ENCODE measurements at regions not wholly inside any gene's neighbourhood (a gene's known extent, or its start where the extent isn't known, plus 50 kb on each side); places are given as distances from the start of the nearest gene placed in this dataset.

DNA sequence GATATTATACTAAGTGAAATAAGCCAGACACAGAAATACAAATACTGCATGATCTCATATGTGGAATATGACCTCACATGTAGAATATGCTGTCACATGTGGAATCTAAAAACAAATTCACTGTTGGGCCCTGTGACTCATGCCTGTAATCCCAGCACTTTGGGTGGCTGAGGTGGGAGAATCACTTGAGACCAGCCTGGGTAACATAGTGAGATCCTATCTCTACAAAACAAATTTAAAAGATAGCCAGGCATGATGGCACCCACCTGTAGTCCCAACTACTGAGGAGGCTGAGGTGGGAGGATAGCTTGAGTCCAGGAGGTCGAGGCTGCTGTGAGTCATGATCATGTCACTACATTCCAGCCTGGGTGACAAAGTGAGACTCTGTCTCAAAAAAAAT lies 160.3 kb downstream of the PTEN start:
- no peaks in the 10 kb centered on the region for H3K9me3 ChIP-seq (ENCODE audit: control insufficient read depth, low read length)
- no peak for ATAC-seq
- no peak for DNase-seq
- WGBS = 90% methylated on average over 1 of the region's 1 CpG
- no peak overlapping the region for H3K27ac ChIP-seq (ENCODE audit: low read length)
- H3K27me3 ChIP-seq (ENCODE audit: control insufficient read depth, insufficient read depth) = no peaks in the 10 kb centered on the region
- intact Hi-C loops (cut with DNase I) = no loop called here
- no peaks in the 10 kb centered on the region for H3K4me1 ChIP-seq (ENCODE audit: control insufficient read depth, insufficient read depth, low read length)
- H3K4me3 ChIP-seq (ENCODE audit: low read length) = no peak overlapping the region

GRCh38 chr10:88026031-88026430 lies 162.6 kb downstream of the PTEN start:
- Histone ChIP-seq H3K4me1 (ENCODE audit: control insufficient read depth, insufficient read depth, low read length) (peaks cover 4% of the 10 kb centered on the region), H3K27ac (ENCODE audit: low read length) (no peak overlapping the region), H3K9me3 (ENCODE audit: control insufficient read depth, low read length) (no peaks in the 10 kb centered on the region), H3K4me3 (ENCODE audit: low read length) (no peak overlapping the region), H3K27me3 (ENCODE audit: control insufficient read depth, insufficient read depth) (no peaks in the 10 kb centered on the region)
- no peak for ATAC-seq
- WGBS = 97% methylated on average over 3 of the region's 3 CpGs
- intact Hi-C loops (cut with DNase I) = no loop called here
- DNase-seq = no peak

GRCh38 chr10:88027570-88027969 lies 164.1 kb downstream of the PTEN start:
- Histone ChIP-seq H3K4me1 (ENCODE audit: control insufficient read depth, insufficient read depth, low read length) (peaks cover 4% of the 10 kb centered on the region), H3K27ac (ENCODE audit: low read length) (no peak overlapping the region), H3K4me3 (ENCODE audit: low read length) (no peak overlapping the region), H3K9me3 (ENCODE audit: control insufficient read depth, low read length) (no peaks in the 10 kb centered on the region), H3K27me3 (ENCODE audit: control insufficient read depth, insufficient read depth) (no peaks in the 10 kb centered on the region)
- WGBS = 74% methylated on average over 4 of the region's 4 CpGs
- DNase-seq (peak in 2 of 3 donors; percentile 44 to 49), ATAC-seq (peak; percentile 76 to 83)
- intact Hi-C loops (cut with DNase I) = no loop called here

- 96% methylated on average over 1 of the region's 1 CpG for WGBS
- DNase-seq (no peak), ATAC-seq (no peak)
- intact Hi-C loops (cut with DNase I) = no loop called here
- Histone ChIP-seq H3K4me3 (ENCODE audit: low read length) (no peak overlapping the region), H3K4me1 (ENCODE audit: control insufficient read depth, insufficient read depth, low read length) (peaks cover 4% of the 10 kb centered on the region), H3K9me3 (ENCODE audit: control insufficient read depth, low read length) (no peaks in the 10 kb centered on the region), H3K27me3 (ENCODE audit: control insufficient read depth, insufficient read depth) (no peaks in the 10 kb centered on the region), H3K27ac (ENCODE audit: low read length) (no peak overlapping the region)
Measured at GRCh38 chr10:88028072-88028471, 164.6 kb downstream of the PTEN start.

GRCh38 chr10:88028654-88029053 lies 165.2 kb downstream of the PTEN start:
- intact Hi-C loops (cut with DNase I) = no loop called here
- DNase-seq (no peak), ATAC-seq (no peak)
- Histone ChIP-seq H3K27me3 (ENCODE audit: control insufficient read depth, insufficient read depth) (no peaks in the 10 kb centered on the region), H3K4me3 (ENCODE audit: low read length) (no peak overlapping the region), H3K9me3 (ENCODE audit: control insufficient read depth, low read length) (no peaks in the 10 kb centered on the region), H3K27ac (ENCODE audit: low read length) (no peak overlapping the region), H3K4me1 (ENCODE audit: control insufficient read depth, insufficient read depth, low read length) (peaks cover 4% of the 10 kb centered on the region)
- 79% methylated on average over 1 of the region's 1 CpG for WGBS

DNA sequence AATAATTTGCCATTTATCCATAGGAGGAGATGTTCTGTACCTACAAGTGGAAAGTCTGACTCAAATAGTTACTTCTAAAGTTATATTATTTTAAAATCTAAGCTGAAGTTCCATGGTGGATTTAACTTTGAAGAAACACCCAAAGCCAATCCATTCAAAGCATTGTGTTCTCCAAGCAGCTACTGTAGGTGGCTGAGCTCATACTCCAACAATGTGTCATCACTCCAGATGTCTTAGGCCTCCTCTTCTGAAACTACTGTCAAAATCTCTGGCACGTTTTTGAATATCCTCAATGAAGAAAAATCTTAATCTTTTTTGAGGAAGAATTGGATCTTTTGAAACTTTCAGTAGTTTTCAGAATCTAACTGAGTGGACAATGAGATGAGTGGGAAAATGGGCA lies 169.1 kb downstream of the PTEN start:
- 54% methylated on average over 1 of the region's 1 CpG for WGBS
- Histone ChIP-seq H3K4me1 (ENCODE audit: control insufficient read depth, insufficient read depth, low read length) (peaks cover 4% of the 10 kb centered on the region), H3K4me3 (ENCODE audit: low read length) (no peak overlapping the region), H3K27ac (ENCODE audit: low read length) (no peak overlapping the region), H3K27me3 (ENCODE audit: control insufficient read depth, insufficient read depth) (no peaks in the 10 kb centered on the region), H3K9me3 (ENCODE audit: control insufficient read depth, low read length) (no peaks in the 10 kb centered on the region)
- DNase-seq (no peak), ATAC-seq (no peak)
- intact Hi-C loops (cut with DNase I) = no loop called here

GRCh38 chr10:88033385-88033784 lies 170.0 kb downstream of the PTEN start:
- WGBS = 85% methylated on average over 3 of the region's 3 CpGs
- Histone ChIP-seq H3K27ac (ENCODE audit: low read length) (no peak overlapping the region), H3K4me3 (ENCODE audit: low read length) (no peak overlapping the region), H3K4me1 (ENCODE audit: control insufficient read depth, insufficient read depth, low read length) (peaks cover 4% of the 10 kb centered on the region), H3K9me3 (ENCODE audit: control insufficient read depth, low read length) (no peaks in the 10 kb centered on the region), H3K27me3 (ENCODE audit: control insufficient read depth, insufficient read depth) (no peaks in the 10 kb centered on the region)
- intact Hi-C loops (cut with DNase I) = no loop called here
- ATAC-seq (no peak), DNase-seq (no peak)

GRCh38 chr10:88033793-88034192 lies 170.4 kb downstream of the PTEN start:
- ATAC-seq (no peak), DNase-seq (no peak)
- 80% methylated on average over 4 of the region's 4 CpGs for WGBS
- H3K27ac ChIP-seq (ENCODE audit: low read length) = no peak overlapping the region
- H3K27me3 ChIP-seq (ENCODE audit: control insufficient read depth, insufficient read depth) = no peaks in the 10 kb centered on the region
- H3K4me3 ChIP-seq (ENCODE audit: low read length) = no peak overlapping the region
- no peaks in the 10 kb centered on the region for H3K9me3 ChIP-seq (ENCODE audit: control insufficient read depth, low read length)
- peaks cover 4% of the 10 kb centered on the region for H3K4me1 ChIP-seq (ENCODE audit: control insufficient read depth, insufficient read depth, low read length)
- intact Hi-C loops (cut with DNase I) = no loop called here

GRCh38 chr10:88036126-88036525 lies 172.7 kb downstream of the PTEN start:
- Histone ChIP-seq H3K4me3 (ENCODE audit: low read length) (no peak overlapping the region), H3K27me3 (ENCODE audit: control insufficient read depth, insufficient read depth) (no peaks in the 10 kb centered on the region), H3K27ac (ENCODE audit: low read length) (no peak overlapping the region), H3K4me1 (ENCODE audit: control insufficient read depth, insufficient read depth, low read length) (no peaks in the 10 kb centered on the region), H3K9me3 (ENCODE audit: control insufficient read depth, low read length) (no peaks in the 10 kb centered on the region)
- WGBS = 94% methylated on average over 4 of the region's 4 CpGs
- no peak for ATAC-seq
- no peak for DNase-seq
- intact Hi-C loops (cut with DNase I) = no loop called here

- intact Hi-C loops (cut with DNase I) = no loop called here
- WGBS = 69% methylated on average over 2 of the region's 2 CpGs
- ATAC-seq (no peak), DNase-seq (no peak)
- Histone ChIP-seq H3K4me3 (ENCODE audit: low read length) (no peak overlapping the region), H3K27ac (ENCODE audit: low read length) (no peak overlapping the region), H3K9me3 (ENCODE audit: control insufficient read depth, low read length) (no peaks in the 10 kb centered on the region), H3K27me3 (ENCODE audit: control insufficient read depth, insufficient read depth) (no peaks in the 10 kb centered on the region), H3K4me1 (ENCODE audit: control insufficient read depth, insufficient read depth, low read length) (peaks cover 3% of the 10 kb centered on the region)
Measured at GRCh38 chr10:88037623-88038022, 174.2 kb downstream of the PTEN start.

GRCh38 chr10:88038268-88038667 lies 174.8 kb downstream of the PTEN start:
- ATAC-seq (no peak), DNase-seq (no peak)
- intact Hi-C loops (cut with DNase I) = no loop called here
- Histone ChIP-seq H3K4me1 (ENCODE audit: control insufficient read depth, insufficient read depth, low read length) (peaks cover 3% of the 10 kb centered on the region), H3K27ac (ENCODE audit: low read length) (no peak overlapping the region), H3K4me3 (ENCODE audit: low read length) (no peak overlapping the region), H3K9me3 (ENCODE audit: control insufficient read depth, low read length) (no peaks in the 10 kb centered on the region), H3K27me3 (ENCODE audit: control insufficient read depth, insufficient read depth) (no peaks in the 10 kb centered on the region)
- WGBS = 82% methylated on average over 4 of the region's 4 CpGs

- 70% methylated on average over 6 of the region's 6 CpGs for WGBS
- ATAC-seq = no peak
Measured at GRCh38 chr10:88039496-88040200, 176.2 kb downstream of the PTEN start.

More at GRCh38 chr10:88039496-88040200, 176.2 kb downstream of the PTEN start:
- DNase-seq = no peak
- intact Hi-C loops (cut with DNase I) = no loop called here
- Histone ChIP-seq H3K4me3 (ENCODE audit: low read length) (no peak overlapping the region), H3K4me1 (ENCODE audit: control insufficient read depth, insufficient read depth, low read length) (peaks cover 3% of the 10 kb centered on the region), H3K27me3 (ENCODE audit: control insufficient read depth, insufficient read depth) (no peaks in the 10 kb centered on the region), H3K9me3 (ENCODE audit: control insufficient read depth, low read length) (no peaks in the 10 kb centered on the region), H3K27ac (ENCODE audit: low read length) (no peak overlapping the region)

Measured in right cardiac atrium (tissue), 5 donors.